SJSA1 (cell line): ENCODE measurements at regions not wholly inside any gene's neighbourhood (a gene's known extent, or its start where the extent isn't known, plus 50 kb on each side); places are given as distances from the start of the nearest gene placed in this dataset.
A peak's percentile ranks its signal among the peaks of the same experiment; 100 is the strongest.

ENCODE experiments used
- DNase-seq, 2 experiments: peaks; one replicate each; pipeline ENCODE4 v3.0.0-alpha.2; 2015 to 2020; ENCODE audit warnings: low spot score in 2 of 2, low read depth in 1 of 2
- H3K27ac ChIP-seq: fragments of 250-450 bp; sonication (Bioruptor Pico); 2 replicates; pipeline ENCODE4 v1.5.1; 2020; ENCODE audit warnings: mild to moderate bottlenecking, moderate library complexity
- H3K27me3 ChIP-seq: fragments of 250-450 bp; sonication (Bioruptor Pico); replicated peaks from 2 replicates; pipeline ENCODE4 v1.5.1; 2020; ENCODE audit warnings: mild to moderate bottlenecking, moderate library complexity
- H3K36me3 ChIP-seq: fragments of 250-450 bp; sonication (Bioruptor Pico); 2 replicates; pipeline ENCODE4 v1.5.1; 2020; ENCODE audit warnings: mild to moderate bottlenecking
- H3K4me1 ChIP-seq: fragments of 250-450 bp; sonication (Bioruptor Pico); replicated peaks from 2 replicates; pipeline ENCODE4 v1.6.1; 2021; ENCODE audit warnings: mild to moderate bottlenecking
- H3K4me3 ChIP-seq: fragments of 250-450 bp; sonication (Bioruptor Pico); 2 replicates; pipeline ENCODE4 v1.5.1; 2020; ENCODE audit warnings: mild to moderate bottlenecking
- H3K9me3 ChIP-seq: fragments of 250-450 bp; sonication (Bioruptor Pico); replicated peaks from 2 replicates; pipeline ENCODE4 v1.5.1; 2020; ENCODE audit warnings: mild to moderate bottlenecking

DNA sequence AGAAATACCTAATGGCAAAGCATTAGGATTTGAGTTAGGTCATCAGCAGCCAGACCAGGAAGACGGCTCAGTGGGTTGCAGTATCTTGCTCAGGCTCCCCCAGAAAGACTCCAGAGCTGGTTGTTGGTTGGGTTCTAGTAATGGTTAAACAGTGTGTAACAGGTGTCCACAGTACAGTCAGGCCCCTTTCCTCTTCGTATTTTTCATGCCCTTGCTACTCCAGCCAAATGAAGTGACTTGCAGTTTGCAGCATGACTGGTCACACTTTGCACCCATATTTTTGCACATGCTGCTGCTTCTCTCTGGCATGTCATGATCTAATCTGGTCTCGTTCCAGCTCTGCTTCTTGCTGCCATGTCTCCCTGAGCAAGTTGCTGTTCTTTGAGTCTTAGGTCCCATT, 60.6 kb upstream of the TRPC7 start:
- H3K4me3 ChIP-seq = no peak overlapping the region
- no peaks in the 10 kb centered on the region for H3K36me3 ChIP-seq
- no peak overlapping the region for H3K27ac ChIP-seq
- DNase-seq = no peak
- peaks cover 3% of the 10 kb centered on the region; the same call in 1 of the 2 replicates for H3K27me3 ChIP-seq
- H3K9me3 ChIP-seq = no peaks in the 10 kb centered on the region
- H3K4me1 ChIP-seq = no peaks in the 10 kb centered on the region

DNA sequence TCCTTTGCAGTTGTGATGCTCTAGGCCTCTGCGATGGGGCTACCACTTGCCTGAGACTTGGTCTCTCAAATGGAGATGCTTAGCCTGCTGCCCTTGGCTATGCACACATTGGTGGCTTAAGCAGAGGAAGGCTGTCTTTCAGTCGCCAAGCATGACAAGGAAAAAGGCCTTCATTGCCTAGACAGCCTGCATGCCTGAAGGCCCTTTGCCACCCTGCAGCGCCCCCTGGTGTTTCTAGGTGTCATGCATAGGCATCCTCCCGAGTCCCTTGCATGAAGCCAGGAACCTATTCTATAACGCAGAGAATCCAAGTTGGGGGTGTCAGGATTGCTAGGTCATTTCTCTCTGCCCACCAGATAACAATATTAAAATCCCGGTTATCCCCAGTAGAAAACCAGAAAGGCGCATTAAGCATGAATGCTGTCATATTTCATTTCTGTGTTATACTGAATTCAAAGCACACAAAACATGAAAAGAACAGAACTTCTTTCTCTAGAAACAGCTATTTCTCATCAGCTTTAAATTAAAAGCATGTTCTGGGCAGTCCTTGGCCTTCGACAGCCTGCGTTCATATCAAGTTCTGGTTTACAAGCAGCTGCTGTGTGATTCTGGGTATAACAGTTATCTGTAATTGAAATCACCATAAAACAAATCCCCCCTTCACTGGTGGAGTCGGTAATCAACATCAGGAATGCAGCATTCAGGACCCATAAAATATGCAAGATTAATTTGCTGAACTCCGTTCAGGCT, 59.7 kb upstream of the TRPC7 start:
- H3K36me3 ChIP-seq = no peaks in the 10 kb centered on the region
- DNase-seq = peak; percentile 34 to 85
- peaks cover 3% of the 10 kb centered on the region; the same call in 1 of the 2 replicates for H3K27me3 ChIP-seq
- no peak overlapping the region for H3K27ac ChIP-seq
- no peaks in the 10 kb centered on the region for H3K4me1 ChIP-seq
- H3K4me3 ChIP-seq = no peak overlapping the region
- H3K9me3 ChIP-seq = no peaks in the 10 kb centered on the region

GRCh38 chr5:136423944-136424606, 58.7 kb upstream of the TRPC7 start:
- Histone ChIP-seq H3K4me3 (no peak overlapping the region), H3K36me3 (no peaks in the 10 kb centered on the region), H3K27me3 (peaks cover 3% of the 10 kb centered on the region; the same call in 1 of the 2 replicates), H3K9me3 (no peaks in the 10 kb centered on the region), H3K4me1 (no peaks in the 10 kb centered on the region), H3K27ac (no peak overlapping the region)
- no peak for DNase-seq

GRCh38 chr5:136420168-136420898, 55.0 kb upstream of the TRPC7 start:
- Histone ChIP-seq H3K4me1 (no peaks in the 10 kb centered on the region), H3K27me3 (peaks cover 3% of the 10 kb centered on the region; the same call in 1 of the 2 replicates), H3K36me3 (no peaks in the 10 kb centered on the region), H3K9me3 (no peaks in the 10 kb centered on the region), H3K27ac (no peak overlapping the region), H3K4me3 (no peak overlapping the region)
- no peak for DNase-seq

DNA sequence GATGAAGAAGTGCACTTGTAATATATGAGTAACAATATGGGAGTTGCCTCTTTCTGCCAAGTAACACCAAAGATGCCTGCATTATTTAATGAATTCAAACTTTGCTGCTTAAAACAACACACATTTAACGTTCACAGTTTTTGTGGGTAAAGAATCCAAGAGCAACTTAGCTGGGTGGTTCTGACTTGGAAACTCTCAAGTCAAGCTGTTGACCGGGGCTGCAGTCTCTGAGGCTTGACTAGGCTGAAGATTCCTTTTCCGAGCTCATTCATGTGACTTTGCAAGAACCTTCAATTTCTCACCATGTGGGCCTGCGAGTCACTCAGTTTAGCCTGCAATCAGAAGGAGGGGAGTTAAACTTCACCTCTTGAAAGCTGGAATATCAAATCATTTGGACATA, 53.0 kb upstream of the TRPC7 start:
- no peak overlapping the region for H3K27ac ChIP-seq
- H3K9me3 ChIP-seq = no peaks in the 10 kb centered on the region
- DNase-seq = no peak
- H3K4me1 ChIP-seq = no peaks in the 10 kb centered on the region
- H3K36me3 ChIP-seq = no peaks in the 10 kb centered on the region
- H3K27me3 ChIP-seq = peaks cover 3% of the 10 kb centered on the region; the same call in 1 of the 2 replicates
- H3K4me3 ChIP-seq = no peak overlapping the region
